H9 (cell line): ENCODE measurements at regions not wholly inside any gene's neighbourhood (a gene's known extent, or its start where the extent isn't known, plus 50 kb on each side); places are given as distances from the start of the nearest gene placed in this dataset.

Experiments used
- DNase-seq: peaks from one replicate; pipeline ENCODE4 v3.0.0-alpha.2; 2017
- H2AFZ ChIP-seq: one replicate; pipeline ENCODE4 v1.6.1; 2013; ENCODE audit warnings: mild to moderate bottlenecking, low read length, control low read depth, moderate library complexity
- H2AK5ac ChIP-seq: 2 replicates; pipeline ENCODE4 v1.6.1; 2013; ENCODE audit warnings: low read length, control low read depth, mixed read lengths; ENCODE audit not compliant: insufficient read length
- H2BK120ac ChIP-seq: one replicate; pipeline ENCODE4 v1.6.1; 2013; ENCODE audit warnings: low read depth, mild to moderate bottlenecking, low read length, control low read depth, inconsistent platforms; ENCODE audit not compliant: poor library complexity, severe bottlenecking
- H2BK12ac ChIP-seq: 2 replicates; pipeline ENCODE4 v1.6.1; 2013; ENCODE audit warnings: low read length, control low read depth, mixed read lengths, low read depth; ENCODE audit not compliant: insufficient read length
- H2BK15ac ChIP-seq: 2 replicates; pipeline ENCODE4 v1.6.1; 2013; ENCODE audit warnings: low read depth, low read length, control low read depth
- H2BK20ac ChIP-seq: one replicate; pipeline ENCODE4 v1.6.1; 2013; ENCODE audit warnings: low read depth, mild to moderate bottlenecking, low read length, control low read depth, inconsistent platforms; ENCODE audit not compliant: poor library complexity, severe bottlenecking
- H2BK5ac ChIP-seq: 2 replicates; pipeline ENCODE4 v1.6.1; 2013; ENCODE audit warnings: low read length, control low read depth, mixed read lengths; ENCODE audit not compliant: insufficient read length
- H3K14ac ChIP-seq: 2 replicates; pipeline ENCODE4 v1.6.1; 2013; ENCODE audit warnings: low read length, control low read depth; ENCODE audit not compliant: insufficient read depth
- H3K18ac ChIP-seq: 2 replicates; pipeline ENCODE4 v1.6.1; 2013; ENCODE audit warnings: low read depth, mild to moderate bottlenecking, mixed read lengths, low read length, control low read depth; ENCODE audit not compliant: insufficient read length
- H3K23ac ChIP-seq: 2 replicates; pipeline ENCODE4 v1.6.1; 2013; ENCODE audit warnings: low read length, control low read depth, mixed read lengths, low read depth; ENCODE audit not compliant: insufficient read length
- H3K23me2 ChIP-seq: 2 replicates; pipeline ENCODE4 v1.6.1; 2013; ENCODE audit warnings: low read depth, mild to moderate bottlenecking, mixed read lengths, low read length, control low read depth; ENCODE audit not compliant: insufficient read length, poor library complexity, severe bottlenecking
- H3K27ac ChIP-seq: 2 replicates; pipeline ENCODE4 v1.5.1; 2013; ENCODE audit warnings: low read length, control low read depth, mixed read lengths, low read depth; ENCODE audit not compliant: insufficient read length
- H3K27me3 ChIP-seq: 2 replicates; pipeline ENCODE4 v1.6.1; 2013; ENCODE audit warnings: low read length, control low read depth, inconsistent platforms; ENCODE audit not compliant: insufficient read depth
- H3K4ac ChIP-seq: 2 replicates; pipeline ENCODE4 v1.6.1; 2013; ENCODE audit warnings: low read depth, mild to moderate bottlenecking, control low read depth, inconsistent platforms, low read length, moderate library complexity
- H3K4me1 ChIP-seq: 2 replicates; pipeline ENCODE4 v1.6.1; 2013; ENCODE audit warnings: low read length, control low read depth, inconsistent platforms; ENCODE audit not compliant: insufficient read depth
- H3K4me2 ChIP-seq: 2 replicates; pipeline ENCODE4 v1.6.1; 2013; ENCODE audit warnings: low read length, control low read depth, mixed read lengths; ENCODE audit not compliant: insufficient read length, insufficient read depth
- H3K56ac ChIP-seq: 2 replicates; pipeline ENCODE4 v1.6.1; 2013; ENCODE audit warnings: low read depth, mild to moderate bottlenecking, mixed read lengths, low read length, control low read depth; ENCODE audit not compliant: insufficient read length
- H3K79me1 ChIP-seq: 2 replicates; pipeline ENCODE4 v1.6.1; 2013; ENCODE audit warnings: low read depth, mild to moderate bottlenecking, moderate library complexity, low read length, control low read depth, inconsistent platforms; ENCODE audit not compliant: insufficient read depth, poor library complexity, severe bottlenecking
- H3K79me2 ChIP-seq: 2 replicates; pipeline ENCODE4 v1.6.1; 2013; ENCODE audit warnings: low read length, control low read depth, inconsistent platforms; ENCODE audit not compliant: insufficient read depth
- H3K9ac ChIP-seq: 2 replicates; pipeline ENCODE4 v1.6.1; 2013; ENCODE audit warnings: low read length, control low read depth, mixed read lengths; ENCODE audit not compliant: insufficient read length; ENCODE audit errors: extremely low read depth
- H3K9me3 ChIP-seq: one replicate; pipeline ENCODE4 v1.6.1; 2013; ENCODE audit warnings: low read depth, low read length, inconsistent platforms; ENCODE audit not compliant: control insufficient read depth
- H3T11ph ChIP-seq: one replicate; pipeline ENCODE4 v1.6.1; 2013; ENCODE audit warnings: mild to moderate bottlenecking, low read length, control low read depth, inconsistent platforms
- H4K20me1 ChIP-seq: one replicate; pipeline ENCODE4 v1.6.1; 2013; ENCODE audit not compliant: control insufficient read depth, insufficient read length, insufficient read depth
- H4K5ac ChIP-seq: 2 replicates; pipeline ENCODE4 v1.6.1; 2013; ENCODE audit warnings: low read depth, mild to moderate bottlenecking, mixed read lengths, low read length, control low read depth; ENCODE audit not compliant: insufficient read length
- H4K8ac ChIP-seq: replicated peaks from 2 replicates; pipeline ENCODE4 v1.6.1; 2013; ENCODE audit warnings: low read length, control low read depth, mixed read lengths, low read depth; ENCODE audit not compliant: insufficient read length
- H4K91ac ChIP-seq: 2 replicates; pipeline ENCODE4 v1.6.1; 2013; ENCODE audit warnings: low read depth, mild to moderate bottlenecking, moderate library complexity, mixed read lengths, low read length, control low read depth; ENCODE audit not compliant: insufficient read length
- H3K27ac Mint-ChIP-seq, 3 experiments: 2 replicates in 2 of 3; 3 replicates in 1 of 3; pipeline ENCODE4 v1.8.0; 2020 to 2021; ENCODE audit warnings: mixed read lengths in 3 of 3, mild to moderate bottlenecking in 1 of 3, moderate library complexity in 1 of 3
- H3K27me3 Mint-ChIP-seq: 2 replicates; pipeline ENCODE4 v1.8.0; 2021; ENCODE audit warnings: low read depth, mild to moderate bottlenecking, moderate library complexity, mixed read lengths
- H3K36me3 Mint-ChIP-seq, 3 experiments: 2 replicates in 2 of 3; 3 replicates in 1 of 3; pipeline ENCODE4 v1.8.0; 2020 to 2021; ENCODE audit warnings: low read depth in 3 of 3, mixed read lengths in 3 of 3; ENCODE audit not compliant: insufficient read depth in 1 of 3
- H3K4me1 Mint-ChIP-seq, 2 experiments: 2 replicates each; pipeline ENCODE4 v1.8.0; 2020; ENCODE audit warnings: mixed read lengths in 2 of 2
- H3K4me3 Mint-ChIP-seq, 2 experiments: 2 replicates in 1 of 2; 3 replicates in 1 of 2; pipeline ENCODE4 v1.8.0; 2020 to 2021; ENCODE audit warnings: mild to moderate bottlenecking in 2 of 2, mixed read lengths in 2 of 2, moderate library complexity in 1 of 2
- H3K9me3 Mint-ChIP-seq, 2 experiments: 2 replicates in 1 of 2; 3 replicates in 1 of 2; pipeline ENCODE4 v1.8.0; 2020; ENCODE audit warnings: mild to moderate bottlenecking in 2 of 2, mixed read lengths in 2 of 2, moderate library complexity in 1 of 2
- CTCF ChIP-seq: fragments of 200-600 bp; sonication (generic); conservative IDR thresholded peaks from 3 replicates; pipeline ENCODE4 v1.8.0; 2021; ENCODE audit warnings: antibody characterized with exemption, mild to moderate bottlenecking
- WGBS: extraction: QIAGEN DNeasy Blood & Tissue Kit; methylation state at CpG from one replicate; pipeline ENCODE4 v1.1.7; 2013; ENCODE audit warnings: missing lambda C conversion rate, low lambda C conversion rate, mixed read lengths; ENCODE audit not compliant: insufficient read length; ENCODE audit errors: extremely low coverage; 5-methylcytosine and 5-hydroxymethylcytosine counted together

DNA sequence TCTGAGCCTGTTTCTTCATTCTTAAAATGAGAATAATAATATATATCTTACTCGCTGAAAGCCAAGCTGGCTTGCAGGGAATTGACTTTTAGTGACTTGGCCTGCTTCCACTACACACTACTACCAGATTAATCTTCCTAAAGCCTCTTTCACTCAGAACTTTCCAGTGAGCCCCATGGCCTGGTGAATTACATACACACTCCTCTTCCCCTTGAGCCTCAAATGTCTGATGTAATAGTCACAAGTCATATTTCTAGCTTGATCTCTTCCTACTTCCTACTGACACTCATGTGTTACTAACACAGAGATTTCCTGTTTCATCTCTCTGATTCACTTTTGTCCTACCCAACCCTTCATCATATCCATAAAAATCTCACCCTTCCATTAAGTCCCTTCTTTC, 82.7 kb upstream of the SOX2 start:
- Histone ChIP-seq H3K4me2 (no peak overlapping the region), H4K5ac (no peak overlapping the region), H4K91ac (no peak overlapping the region), H4K20me1 (no peaks in the 10 kb centered on the region), H3T11ph (no peak overlapping the region), H3K18ac (no peak overlapping the region), H4K8ac (no peak overlapping the region), H3K14ac (no peak overlapping the region), H2BK20ac (no peak overlapping the region), H3K27ac (no peak overlapping the region), H3K79me1 (no peaks in the 10 kb centered on the region), H3K23ac (no peak overlapping the region), H3K23me2 (no peaks in the 10 kb centered on the region), H2AK5ac (no peak overlapping the region), H3K9ac (no peak overlapping the region), H3K4ac (no peak overlapping the region), H2BK120ac (no peak overlapping the region), H2BK5ac (no peak overlapping the region), H3K56ac (no peak overlapping the region), H2BK12ac (no peak overlapping the region), H3K4me1 (no peaks in the 10 kb centered on the region), H3K27me3 (no peaks in the 10 kb centered on the region), H3K9me3 (no peaks in the 10 kb centered on the region), H2AFZ (no peak overlapping the region), H2BK15ac (no peak overlapping the region), H3K79me2 (no peaks in the 10 kb centered on the region)
- no peaks in the 10 kb centered on the region for H3K27me3 Mint-ChIP-seq
- H3K36me3 Mint-ChIP-seq = no peaks in the 10 kb centered on the region
- H3K4me3 Mint-ChIP-seq = no peak overlapping the region
- H3K27ac Mint-ChIP-seq = peak overlapping the region in 2 of 3 experiments; percentile 4 to 31; a peak in 2 of 7 replicates
- WGBS = no CpG with 5 or more reads among the region's 1 CpG
- no peaks in the 10 kb centered on the region for H3K9me3 Mint-ChIP-seq
- H3K4me1 Mint-ChIP-seq = peaks cover 3 to 4% of the 10 kb centered on the region in 2 experiments; a peak in 3 of 4 replicates
- DNase-seq = no peak
- TF ChIP-seq CTCF = no peak
